ENCODE measurements at regions not wholly inside any gene's neighbourhood (a gene's known extent, or its start where the extent isn't known, plus 50 kb on each side); places are given as distances from the start of the nearest gene placed in this dataset.

- TF ChIP-seq ZNF518B (CRISPR knock-in tag; IDR thresholded peaks at IDR 0.05) (no peak), NR2C1 (IDR thresholded peaks at IDR 0.05) (no peak), NR2C1 (tag; IDR thresholded peaks at IDR 0.05) (no peak), ZFPM2 (CRISPR knock-in tag; IDR thresholded peaks at IDR 0.05) (no peak), THRAP3 (IDR thresholded peaks at IDR 0.05; ENCODE audit: borderline replicate concordance) (no peak), MLX (CRISPR knock-in tag; conservative IDR thresholded peaks at IDR 0.05) (no peak)
Measured at GRCh38 chr2:84029903-84030575, 429.0 kb downstream of the SUCLG1 start (continued).

- in situ Hi-C loops (cut with MboI): no loop called here
- TF ChIP-seq CBX5 (IDR thresholded peaks at IDR 0.05; ENCODE audit: borderline replicate concordance, low read depth): no peak
- TF ChIP-seq CBX2 (IDR thresholded peaks at IDR 0.05; ENCODE audit: insufficient read depth, low read length, poor library complexity, severe bottlenecking): no peak
- TF ChIP-seq ZNF740 (CRISPR knock-in tag; IDR thresholded peaks at IDR 0.05): no peak
- TF ChIP-seq ZNF740 (tag; IDR thresholded peaks at IDR 0.05): no peak
- TF ChIP-seq IRF2 (CRISPR knock-in tag; IDR thresholded peaks at IDR 0.05): no peak
- no peak for TF ChIP-seq IRF9 (tag; IDR thresholded peaks at IDR 0.05)
- no peak for TF ChIP-seq ZC3H4 (CRISPR knock-in tag; IDR thresholded peaks at IDR 0.05; ENCODE audit: borderline replicate concordance)
- no peak for TF ChIP-seq TCF7 (IDR thresholded peaks at IDR 0.05; ENCODE audit: borderline replicate concordance)
- no peak for TF ChIP-seq CXXC5 (CRISPR knock-in tag; IDR thresholded peaks at IDR 0.05)
- no peak for TF ChIP-seq ZNF134 (CRISPR knock-in tag; conservative IDR thresholded peaks at IDR 0.05)
Measured at GRCh38 chr2:84026818-84027217, 432.3 kb downstream of the SUCLG1 start.

More at GRCh38 chr2:84026818-84027217, 432.3 kb downstream of the SUCLG1 start:
- POLR2A ChIA-PET: no interaction called here
- intact Hi-C loops (cut with micrococcal nuclease): no loop called here
- Histone ChIP-seq H3K79me2 (ENCODE audit: control insufficient read depth, insufficient read depth, low read length) (no peaks in the 10 kb centered on the region), H3K27ac (ENCODE audit: extremely low read depth, low read depth, low read length) (no peak overlapping the region), H3K9ac (ENCODE audit: insufficient read depth in 1 of 2, low read depth in 2 of 2, low read length in 2 of 2) (no peak overlapping the region), H3K4me3 (no peak overlapping the region), H3K27me3 (ENCODE audit: control insufficient read depth in 2 of 2, insufficient read depth in 2 of 2, low read length in 2 of 2) (no peaks in the 10 kb centered on the region), H3K4me2 (ENCODE audit: insufficient read depth, low read length) (no peak overlapping the region), H3K9me1 (ENCODE audit: control insufficient read depth, insufficient read depth, low read length) (no peaks in the 10 kb centered on the region), H4K20me1 (replicated peaks; ENCODE audit: control insufficient read depth, insufficient read depth, low read length) (no peaks in the 10 kb centered on the region), H3K36me3 (ENCODE audit: control insufficient read depth, insufficient read depth, low read length) (no peaks in the 10 kb centered on the region), H3K4me1 (replicated peaks in 1 of 2; ENCODE audit: control insufficient read depth in 2 of 2, insufficient read depth in 2 of 2, low read length in 2 of 2) (peaks cover 0 to 4% of the 10 kb centered on the region in 2 experiments; a peak in 2 of 5 replicates), H3K9me3 (replicated peaks; ENCODE audit: control insufficient read depth, insufficient read depth, low read depth, low read length) (no peaks in the 10 kb centered on the region), H2AFZ (ENCODE audit: low read depth, low read length) (no peak overlapping the region)
- no peak for FAIRE-seq
- BruUV-seq (replicated peaks): no TSS peak
- 26% methylated on average over 3 of the region's 3 CpGs for WGBS (ENCODE audit: insufficient coverage, low coverage, missing lambda C conversion rate)
- CTCF ChIA-PET (ENCODE audit: low intra/inter-chr PET ratio): no interaction called here
- no peak for ATAC-seq
- DNase-seq (ENCODE audit: extremely low read depth in 1 of 4, low spot score in 3 of 4): no peak
